OCI-LY3 (cell line): ENCODE measurements at regions not wholly inside any gene's neighbourhood (a gene's known extent, or its start where the extent isn't known, plus 50 kb on each side); places are given as distances from the start of the nearest gene placed in this dataset.

Experiments
- CTCF ChIP-seq: fragments of 200-600, 300-600 bp; sonication (generic); IDR thresholded peaks from 2 replicates; pipeline ENCODE4 v1.5.1; 2014; ENCODE audit warnings: antibody characterized with exemption, low read length, low read depth
- EZH2phosphoT487 ChIP-seq: fragments of 200-600 bp; shearing (Covaris generic); IDR thresholded peaks from 2 replicates; pipeline ENCODE4 v1.6.1; 2018; ENCODE audit warnings: antibody characterized with exemption, mixed run types, low read depth

GRCh38 chr5:112069329-112069728, 312.3 kb upstream of the NREP start:
- TF ChIP-seq CTCF (no peak), EZH2phosphoT487 (no peak)
